Gastroesophageal sphincter (tissue), 4 donors: ENCODE measurements at regions not wholly inside any gene's neighbourhood (a gene's known extent, or its start where the extent isn't known, plus 50 kb on each side); places are given as distances from the start of the nearest gene placed in this dataset.

ENCODE experiments used
- ATAC-seq: fragments of 150-250 bp; one replicate; pipeline ENCODE4 v1.9.1; 2016; ENCODE audit warnings: mild to moderate bottlenecking, moderate library complexity
- H3K27ac ChIP-seq, 4 donors: fragments of 200-600 bp; sonication (generic) in 3 of 4; 1 replicate in 3 of 4; 2 replicates in 1 of 4; pipeline ENCODE4 v1.5.1; 2016 to 2019
- H3K27me3 ChIP-seq: fragments of 200-600 bp; sonication (generic); one replicate; pipeline ENCODE4 v1.5.1; 2019
- H3K36me3 ChIP-seq, 2 donors: fragments of 200-600 bp; sonication (generic); one replicate each; pipeline ENCODE4 v1.5.1; 2019; ENCODE audit warnings: control low read depth in 1 of 2
- H3K4me1 ChIP-seq, 3 donors: fragments of 200-600 bp; sonication (generic); 1 replicate in 2 of 3; 2 replicates in 1 of 3; pipeline ENCODE4 v1.5.1; 2016 to 2019; ENCODE audit warnings: control low read depth in 2 of 3
- H3K4me3 ChIP-seq, 2 donors: fragments of 200-600 bp; sonication (generic); one replicate each; pipeline ENCODE4 v1.5.1; 2019; ENCODE audit warnings: mild to moderate bottlenecking in 1 of 2, moderate library complexity in 1 of 2
- H3K9me3 ChIP-seq, 3 donors: fragments of 200-600 bp; sonication (generic); one replicate each; pipeline ENCODE4 v1.5.1; 2017 to 2019; ENCODE audit warnings: control low read depth in 2 of 3
- CTCF ChIP-seq, 4 experiments: fragments of 200-600 bp in 2 of 4; fragments of 450-650 bp in 2 of 4; sonication (generic) in 1 of 4; IDR thresholded peaks; one replicate each; pipeline ENCODE4 v1.5.1; 2017 to 2019; ENCODE audit warnings: antibody characterized with exemption in 4 of 4, mild to moderate bottlenecking in 2 of 4, moderate library complexity in 2 of 4
- EP300 ChIP-seq: sonication (generic); formaldehyde crosslinking; IDR thresholded peaks from one replicate; pipeline ENCODE4 v1.6.1; 2017; ENCODE audit warnings: antibody characterized with exemption, mild to moderate bottlenecking
- POLR2A ChIP-seq, 2 donors: fragments of 450-650 bp; IDR thresholded peaks; one replicate each; pipeline ENCODE4 v1.6.1; 2017; ENCODE audit warnings: antibody characterized with exemption in 2 of 2, mild to moderate bottlenecking in 2 of 2, moderate library complexity in 1 of 2
- POLR2AphosphoS5 ChIP-seq: sonication (generic); formaldehyde crosslinking; IDR thresholded peaks from one replicate; pipeline ENCODE4 v1.6.1; 2017; ENCODE audit warnings: antibody characterized with exemption
- WGBS, 2 donors: methylation state at CpG; one replicate each; pipeline ENCODE4 v1.1.5; 2018; ENCODE audit warnings: low coverage in 1 of 2; 5-methylcytosine and 5-hydroxymethylcytosine counted together

GRCh38 chr16:64180136-64180900 is 941.5 kb downstream of the CDH11 start:
- H3K27ac ChIP-seq = no peak overlapping the region
- ATAC-seq = no peak
- no peak for TF ChIP-seq EP300
- TF ChIP-seq POLR2AphosphoS5 = no peak
- no peak for TF ChIP-seq POLR2A (IDR thresholded peaks at IDR 0.05)
- TF ChIP-seq CTCF (IDR thresholded peaks at IDR 0.05) = no peak
- no peaks in the 10 kb centered on the region for H3K27me3 ChIP-seq
- H3K9me3 ChIP-seq = peaks cover 0 to 17% (median 0%) of the 10 kb centered on the region in 3 donors
- 70 to 82% methylated on average over 4 of the region's 4 CpGs for WGBS, 2 donors
- H3K36me3 ChIP-seq = no peaks in the 10 kb centered on the region
- no peaks in the 10 kb centered on the region for H3K4me1 ChIP-seq
- no peak overlapping the region for H3K4me3 ChIP-seq

- peaks cover 0 to 17% (median 0%) of the 10 kb centered on the region in 3 donors for H3K9me3 ChIP-seq
- no peak overlapping the region for H3K4me3 ChIP-seq
- H3K27me3 ChIP-seq = no peaks in the 10 kb centered on the region
- no peaks in the 10 kb centered on the region for H3K4me1 ChIP-seq
- ATAC-seq = no peak
- H3K36me3 ChIP-seq = no peaks in the 10 kb centered on the region
- 49 to 75% methylated on average over 2 of the region's 2 CpGs for WGBS, 2 donors
- no peak overlapping the region for H3K27ac ChIP-seq
- TF ChIP-seq CTCF (IDR thresholded peaks at IDR 0.05) (no peak), POLR2A (IDR thresholded peaks at IDR 0.05) (no peak), EP300 (no peak), POLR2AphosphoS5 (no peak)
These were observed 947.5 kb downstream of the CDH11 start for GRCh38 chr16:64174327-64174726.

DNA sequence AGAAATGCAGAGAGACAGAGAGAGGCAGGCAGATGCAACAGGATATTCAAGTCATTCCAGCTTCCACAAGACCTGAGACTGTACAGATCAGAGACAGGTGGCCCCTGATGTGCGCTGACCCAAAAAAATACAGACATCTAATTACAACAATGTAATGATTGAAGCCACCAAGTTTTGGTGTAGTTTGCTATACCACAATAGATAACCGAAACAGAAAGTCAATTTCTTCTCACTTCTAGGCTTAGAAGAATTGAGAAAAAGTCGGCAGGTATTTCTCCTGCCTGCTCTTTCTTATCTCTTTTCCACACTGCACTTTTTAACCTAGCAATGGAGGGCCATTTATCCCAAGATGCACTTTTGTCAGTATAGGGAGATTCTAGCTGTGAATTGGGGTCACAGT is 949.2 kb downstream of the CDH11 start:
- H3K27ac ChIP-seq = no peak overlapping the region
- 57 to 79% methylated on average over 3 of the region's 3 CpGs for WGBS, 2 donors
- no peak for ATAC-seq
- no peak for TF ChIP-seq CTCF (IDR thresholded peaks at IDR 0.05)
- TF ChIP-seq EP300 = no peak
- TF ChIP-seq POLR2A (IDR thresholded peaks at IDR 0.05) = no peak
- TF ChIP-seq POLR2AphosphoS5 = no peak
- no peaks in the 10 kb centered on the region for H3K4me1 ChIP-seq
- H3K27me3 ChIP-seq = no peaks in the 10 kb centered on the region
- no peaks in the 10 kb centered on the region for H3K36me3 ChIP-seq
- no peak overlapping the region for H3K4me3 ChIP-seq
- peaks cover 0 to 1% (median 0%) of the 10 kb centered on the region in 3 donors for H3K9me3 ChIP-seq

DNA sequence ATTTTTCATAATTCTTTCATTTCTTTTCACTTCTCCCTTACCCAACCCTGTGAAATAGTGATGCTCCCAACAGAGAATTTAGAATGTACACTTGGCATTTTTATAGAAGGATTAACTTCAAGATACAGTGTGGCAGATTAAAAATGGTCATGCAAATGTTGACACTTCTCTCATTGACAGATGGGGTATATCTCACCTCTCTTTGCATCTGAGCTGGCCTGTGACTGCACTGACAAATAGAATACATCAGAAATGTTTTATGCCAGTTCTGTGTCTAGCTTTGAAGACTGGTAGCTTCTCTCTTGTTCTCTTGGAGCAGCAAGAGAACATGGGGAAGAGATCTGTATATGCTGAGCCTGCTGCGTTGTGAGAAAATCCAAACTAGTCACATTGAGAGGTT is 949.6 kb downstream of the CDH11 start:
- no peaks in the 10 kb centered on the region for H3K36me3 ChIP-seq
- H3K4me3 ChIP-seq = no peak overlapping the region
- H3K9me3 ChIP-seq = no peaks in the 10 kb centered on the region
- TF ChIP-seq EP300 (no peak), CTCF (IDR thresholded peaks at IDR 0.05) (no peak)
- no peak for ATAC-seq
- no peaks in the 10 kb centered on the region for H3K4me1 ChIP-seq
- H3K27ac ChIP-seq = no peak overlapping the region
- H3K27me3 ChIP-seq = no peaks in the 10 kb centered on the region
- WGBS, 2 donors = 100% methylated on average over 1 of the region's 1 CpG; no CpG with 5 or more reads in 1 of the 2 donors

DNA sequence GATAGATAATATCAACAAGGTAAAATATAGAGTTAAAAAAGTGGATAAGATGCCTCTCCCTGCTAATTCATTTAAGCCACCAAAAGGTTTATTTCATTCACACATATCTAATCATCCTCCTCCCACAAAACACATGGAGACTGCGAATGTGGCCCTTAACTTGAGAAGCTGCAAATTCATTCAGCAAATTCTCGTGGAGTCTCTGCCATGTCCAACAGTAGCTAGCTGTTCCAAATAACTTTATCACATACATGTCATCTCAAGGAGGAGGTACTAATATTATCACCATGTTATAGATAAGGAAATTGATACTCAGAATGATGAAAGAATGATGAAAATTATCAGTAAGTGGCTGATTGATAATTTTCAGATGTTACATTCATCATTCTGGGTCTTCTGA is 950.2 kb downstream of the CDH11 start:
- no peaks in the 10 kb centered on the region for H3K4me1 ChIP-seq
- H3K9me3 ChIP-seq = no peaks in the 10 kb centered on the region
- H3K27me3 ChIP-seq = no peaks in the 10 kb centered on the region
- TF ChIP-seq POLR2A (IDR thresholded peaks at IDR 0.05) = no peak
- TF ChIP-seq EP300 = no peak
- TF ChIP-seq POLR2AphosphoS5 = no peak
- TF ChIP-seq CTCF (IDR thresholded peaks at IDR 0.05) = no peak
- H3K4me3 ChIP-seq = no peak overlapping the region
- H3K27ac ChIP-seq = no peak overlapping the region
- no peaks in the 10 kb centered on the region for H3K36me3 ChIP-seq
- WGBS, 2 donors = 70 to 78% methylated on average over 2 of the region's 2 CpGs
- no peak for ATAC-seq
